Fibroblast of lung (primary cell): ENCODE measurements at regions not wholly inside any gene's neighbourhood (a gene's known extent, or its start where the extent isn't known, plus 50 kb on each side); places are given as distances from the start of the nearest gene placed in this dataset.

Experiments
- DNase-seq, 2 donors: peaks; one replicate each; pipeline versions ENCODE4 v3.0.0 to v3.0.0-alpha.2; 2010; ENCODE audit warnings: low read depth in 2 of 2
- H2AFZ ChIP-seq: 2 replicates; pipeline ENCODE4 v1.5.1; 2012; ENCODE audit warnings: low read length, control low read depth, inconsistent platforms
- H3K27ac ChIP-seq: 2 replicates; pipeline ENCODE4 v1.5.1; 2011; ENCODE audit warnings: low read length, control low read depth; ENCODE audit not compliant: insufficient read depth
- H3K27me3 ChIP-seq: 2 replicates; pipeline ENCODE4 v1.5.1; 2011; ENCODE audit warnings: mild to moderate bottlenecking, low read length; ENCODE audit not compliant: control insufficient read depth, insufficient read depth
- H3K36me3 ChIP-seq: 2 replicates; pipeline ENCODE4 v1.5.1; 2011; ENCODE audit warnings: low read length; ENCODE audit not compliant: control insufficient read depth, insufficient read depth
- H3K4me1 ChIP-seq: 2 replicates; pipeline ENCODE4 v1.5.1; 2011; ENCODE audit warnings: low read length; ENCODE audit not compliant: control insufficient read depth, insufficient read depth; ENCODE audit errors: extremely low read depth
- H3K4me2 ChIP-seq: 2 replicates; pipeline ENCODE4 v1.5.1; 2011; ENCODE audit warnings: low read length, control low read depth; ENCODE audit not compliant: insufficient read depth; ENCODE audit errors: extremely low read depth
- H3K4me3 ChIP-seq, 4 experiments: fragments of 200-600 bp in 1 of 4; sonication (generic) in 1 of 4; replicated peaks in 1 of 4; 2 replicates each; pipeline ENCODE4 v1.5.1; 2011 to 2016; ENCODE audit warnings: low read length in 4 of 4, low read depth in 3 of 4, mild to moderate bottlenecking in 3 of 4, control low read depth in 2 of 4, inconsistent platforms in 1 of 4, mixed read lengths in 1 of 4; ENCODE audit not compliant: insufficient read depth in 1 of 4; ENCODE audit errors: control extremely low read depth in 1 of 4
- H3K79me2 ChIP-seq: 2 replicates; pipeline ENCODE4 v1.5.1; 2012; ENCODE audit warnings: mild to moderate bottlenecking, low read length, inconsistent platforms; ENCODE audit not compliant: control insufficient read depth, insufficient read depth
- H3K9ac ChIP-seq: 2 replicates; pipeline ENCODE4 v1.5.1; 2011; ENCODE audit warnings: mild to moderate bottlenecking, low read length, control low read depth; ENCODE audit not compliant: insufficient read depth
- H3K9me3 ChIP-seq: 2 replicates; pipeline ENCODE4 v1.5.1; 2012; ENCODE audit warnings: low read depth, low read length; ENCODE audit not compliant: control insufficient read depth, insufficient read depth
- H4K20me1 ChIP-seq: 2 replicates; pipeline ENCODE4 v1.5.1; 2011; ENCODE audit warnings: low read length; ENCODE audit not compliant: control insufficient read depth, insufficient read depth; ENCODE audit errors: extremely low read depth
- EZH2 ChIP-seq: IDR thresholded peaks from 2 replicates; pipeline ENCODE4 v1.5.1; 2012; ENCODE audit warnings: low read length, control low read depth, mild to moderate bottlenecking; ENCODE audit errors: missing control alignments
- TF ChIP-seq, protein P1 (sequence below), 2 donors: IDR thresholded peaks in 1 of 2; conservative IDR thresholded peaks in 1 of 2; 1 replicate in 1 of 2; 2 replicates in 1 of 2; pipeline ENCODE4 v1.5.1; 2011 to 2012; ENCODE audit warnings: low read length in 2 of 2, control low read depth in 1 of 2, inconsistent platforms in 1 of 2, low read depth in 1 of 2, mild to moderate bottlenecking in 1 of 2

DNA sequence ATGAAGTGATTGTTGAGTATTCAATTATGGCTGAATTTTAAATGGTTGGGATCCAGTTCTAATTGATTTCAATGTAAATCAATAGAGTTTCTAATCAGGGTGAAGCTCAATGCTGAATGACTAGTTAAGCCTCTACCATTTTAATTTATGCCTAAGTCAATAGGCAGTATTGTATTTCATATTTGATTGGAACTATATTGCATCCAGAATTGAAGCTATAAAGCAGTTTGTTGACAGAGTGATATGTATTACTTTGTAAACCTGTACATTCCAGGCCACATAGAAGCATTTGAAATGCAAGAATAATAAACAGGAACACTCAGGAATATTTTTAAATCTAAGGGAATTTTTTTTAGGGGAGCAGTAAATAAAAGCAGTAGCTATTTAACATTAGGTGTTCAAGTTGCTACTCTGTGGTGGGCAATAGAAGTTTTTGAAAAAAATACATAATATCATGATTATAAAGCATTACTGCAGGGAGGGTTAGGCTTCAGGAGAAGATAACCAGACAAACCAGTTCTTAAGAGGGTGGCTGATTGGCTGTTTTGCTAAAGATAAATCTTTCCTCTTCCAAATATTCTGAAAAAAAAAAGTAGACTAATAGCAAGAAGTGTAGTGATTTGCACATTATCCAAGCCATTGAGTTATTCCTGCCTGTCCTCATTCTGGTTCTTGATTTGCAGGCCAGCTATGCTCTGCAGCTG is 492.0 kb upstream of the MEF2C start:
- Histone ChIP-seq H3K9me3 (no peaks in the 10 kb centered on the region), H3K4me3 (no peak overlapping the region), H2AFZ (no peak overlapping the region), H3K27me3 (no peaks in the 10 kb centered on the region), H3K27ac (no peak overlapping the region), H3K4me2 (no peak overlapping the region), H3K79me2 (no peaks in the 10 kb centered on the region), H3K4me1 (no peaks in the 10 kb centered on the region), H4K20me1 (no peaks in the 10 kb centered on the region), H3K9ac (no peak overlapping the region), H3K36me3 (no peaks in the 10 kb centered on the region)
- no peak for DNase-seq
- TF ChIP-seq EZH2 = no peak

DNA sequence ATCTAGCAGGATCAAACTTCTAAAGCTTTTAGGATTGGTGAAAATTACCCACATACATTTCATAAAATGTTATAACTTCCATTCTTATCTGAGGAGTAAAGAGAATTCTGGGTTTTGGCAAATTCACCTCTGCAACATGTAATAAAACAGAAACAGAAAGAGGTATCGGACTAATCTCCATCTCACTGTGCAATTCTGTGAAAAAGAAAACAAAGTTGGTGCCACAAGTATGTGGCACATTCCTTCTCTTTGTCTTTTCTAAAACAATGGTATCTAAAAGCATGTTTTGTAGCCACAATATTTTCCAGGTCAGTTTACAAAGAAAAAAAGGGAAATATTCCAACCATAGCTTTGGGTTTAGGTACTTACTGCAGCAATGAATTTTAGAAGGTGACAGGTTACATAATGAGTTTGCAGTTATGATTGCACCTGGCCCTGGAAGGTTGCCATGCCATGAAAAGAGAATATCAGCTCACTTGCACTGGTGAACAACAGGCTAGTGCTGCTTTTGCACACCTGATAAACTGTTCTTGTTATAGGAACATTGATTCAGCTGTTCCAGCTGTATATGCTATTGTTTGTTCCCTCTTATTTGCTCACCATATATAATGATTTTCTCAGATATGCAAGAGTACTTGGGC is 491.3 kb upstream of the MEF2C start:
- Histone ChIP-seq H3K9ac (no peak overlapping the region), H3K27ac (no peak overlapping the region), H3K4me3 (no peak overlapping the region), H4K20me1 (no peaks in the 10 kb centered on the region), H3K36me3 (no peaks in the 10 kb centered on the region), H3K9me3 (no peaks in the 10 kb centered on the region), H2AFZ (no peak overlapping the region), H3K27me3 (no peaks in the 10 kb centered on the region), H3K4me1 (no peaks in the 10 kb centered on the region), H3K4me2 (no peak overlapping the region), H3K79me2 (no peaks in the 10 kb centered on the region)
- no peak for TF ChIP-seq EZH2
- TF ChIP-seq, protein P1, sequence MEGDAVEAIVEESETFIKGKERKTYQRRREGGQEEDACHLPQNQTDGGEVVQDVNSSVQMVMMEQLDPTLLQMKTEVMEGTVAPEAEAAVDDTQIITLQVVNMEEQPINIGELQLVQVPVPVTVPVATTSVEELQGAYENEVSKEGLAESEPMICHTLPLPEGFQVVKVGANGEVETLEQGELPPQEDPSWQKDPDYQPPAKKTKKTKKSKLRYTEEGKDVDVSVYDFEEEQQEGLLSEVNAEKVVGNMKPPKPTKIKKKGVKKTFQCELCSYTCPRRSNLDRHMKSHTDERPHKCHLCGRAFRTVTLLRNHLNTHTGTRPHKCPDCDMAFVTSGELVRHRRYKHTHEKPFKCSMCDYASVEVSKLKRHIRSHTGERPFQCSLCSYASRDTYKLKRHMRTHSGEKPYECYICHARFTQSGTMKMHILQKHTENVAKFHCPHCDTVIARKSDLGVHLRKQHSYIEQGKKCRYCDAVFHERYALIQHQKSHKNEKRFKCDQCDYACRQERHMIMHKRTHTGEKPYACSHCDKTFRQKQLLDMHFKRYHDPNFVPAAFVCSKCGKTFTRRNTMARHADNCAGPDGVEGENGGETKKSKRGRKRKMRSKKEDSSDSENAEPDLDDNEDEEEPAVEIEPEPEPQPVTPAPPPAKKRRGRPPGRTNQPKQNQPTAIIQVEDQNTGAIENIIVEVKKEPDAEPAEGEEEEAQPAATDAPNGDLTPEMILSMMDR (conservative IDR thresholded peaks at IDR 0.05 in 1 of 2, IDR thresholded peaks at IDR 0.05 in 1 of 2; ENCODE audit: low read depth in 1 of 2, low read length in 2 of 2) = no peak
- peak in 1 of 2 donors; percentile 61 for DNase-seq

DNA sequence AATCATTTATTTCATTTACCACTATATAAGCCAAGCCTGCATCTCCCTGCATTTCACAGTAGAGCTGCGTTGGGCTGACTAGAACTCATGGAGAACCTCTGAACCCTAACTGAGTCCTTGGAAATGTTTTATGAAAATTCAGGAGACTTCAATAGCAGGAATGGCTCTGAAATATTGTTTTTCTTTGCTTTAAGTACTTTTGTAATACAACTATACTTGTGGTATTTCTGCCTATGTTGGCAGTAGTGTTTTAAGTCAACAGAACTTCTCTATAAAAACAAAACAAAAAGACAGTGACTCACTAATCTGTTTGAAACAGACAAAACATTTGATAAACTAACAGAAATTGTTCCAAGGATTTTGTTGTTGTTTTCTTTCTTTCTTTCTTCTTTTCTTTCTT is 489.2 kb upstream of the MEF2C start:
- no peak overlapping the region for H3K9ac ChIP-seq
- H3K4me1 ChIP-seq = no peaks in the 10 kb centered on the region
- H2AFZ ChIP-seq = no peak overlapping the region
- H3K27me3 ChIP-seq = no peaks in the 10 kb centered on the region
- no peak overlapping the region for H3K4me3 ChIP-seq
- no peaks in the 10 kb centered on the region for H4K20me1 ChIP-seq
- H3K9me3 ChIP-seq = no peaks in the 10 kb centered on the region
- no peak overlapping the region for H3K27ac ChIP-seq
- no peak for TF ChIP-seq EZH2
- TF ChIP-seq, protein P1 (conservative IDR thresholded peaks at IDR 0.05 in 1 of 2, IDR thresholded peaks at IDR 0.05 in 1 of 2; ENCODE audit: low read depth in 1 of 2, low read length in 2 of 2) = no peak
- DNase-seq = peak; percentile 21 to 46
- H3K4me2 ChIP-seq = no peak overlapping the region
- H3K79me2 ChIP-seq = no peaks in the 10 kb centered on the region
- no peaks in the 10 kb centered on the region for H3K36me3 ChIP-seq
